Calu3 (cell line): ENCODE measurements at regions not wholly inside any gene's neighbourhood (a gene's known extent, or its start where the extent isn't known, plus 50 kb on each side); places are given as distances from the start of the nearest gene placed in this dataset.
"Not testable (repeated sequence)": the region's sequence is repeated elsewhere in the genome, so short reads cannot be mapped to it uniquely, and the experiment has no call there.

Experiments used
- BruUV-seq: library from RNA; stranded (reverse); fragments of 400-500 nt; replicated peaks from 2 replicates; lab custom pipeline; 2021; lab: Mats Ljungman, UMichigan
- CTCF ChIA-PET: fragments of 300-600 bp; sonication (Branson Sonifier 250); formaldehyde crosslinking; loops from one replicate; lab custom pipeline; 2022; ENCODE audit warnings: antibody characterized with exemption; lab: Charles Lee
- DNase-seq: peaks from one replicate; pipeline ENCODE4 v3.0.0; 2022
- H3K27ac Mint-ChIP-seq: one replicate; pipeline ENCODE4 v1.8.0; 2022; ENCODE audit warnings: mixed read lengths; ENCODE audit not compliant: unreplicated experiment
- H3K27me3 Mint-ChIP-seq: one replicate; pipeline ENCODE4 v1.8.0; 2022; ENCODE audit warnings: mixed read lengths; ENCODE audit not compliant: unreplicated experiment
- H3K36me3 Mint-ChIP-seq: one replicate; pipeline ENCODE4 v1.8.0; 2022; ENCODE audit warnings: mild to moderate bottlenecking, moderate library complexity, mixed read lengths; ENCODE audit not compliant: insufficient read depth, unreplicated experiment
- H3K4me1 Mint-ChIP-seq: one replicate; pipeline ENCODE4 v1.8.0; 2022; ENCODE audit warnings: mild to moderate bottlenecking, low read depth, mixed read lengths; ENCODE audit not compliant: unreplicated experiment
- H3K4me3 Mint-ChIP-seq: one replicate; pipeline ENCODE4 v1.8.0; 2022; ENCODE audit warnings: mild to moderate bottlenecking, low read depth, moderate library complexity, mixed read lengths; ENCODE audit not compliant: unreplicated experiment
- H3K9me3 Mint-ChIP-seq: one replicate; pipeline ENCODE4 v1.8.0; 2022; ENCODE audit warnings: low read depth, mixed read lengths; ENCODE audit not compliant: unreplicated experiment
- CTCF ChIP-seq: fragments of 200-600 bp; IDR thresholded peaks from one replicate; pipeline ENCODE4 v1.8.0; 2022; ENCODE audit warnings: antibody characterized with exemption; ENCODE audit not compliant: unreplicated experiment
- intact Hi-C: fragments of 100-400 bp; cut with micrococcal nuclease; formaldehyde crosslinking; loops from one replicate; pipeline ENCODE4 v1.10.0; 2022; ENCODE audit not compliant: unreplicated experiment

GRCh38 chr20:12090920-12091319, 173.2 kb downstream of the BTBD3 start:
- peaks cover 12% of the 10 kb centered on the region for H3K4me1 Mint-ChIP-seq
- no peaks in the 10 kb centered on the region for H3K27me3 Mint-ChIP-seq
- intact Hi-C loops: no loop called here
- no TSS peak for BruUV-seq
- H3K4me3 Mint-ChIP-seq: no peak overlapping the region
- H3K36me3 Mint-ChIP-seq: no peaks in the 10 kb centered on the region
- CTCF ChIA-PET: interaction anchor here (0.6 kb wide), 1 partner anchor 81 kb away, joined by 3 read pairs; no protein-coding TSS in a partner anchor
- no peak overlapping the region for H3K27ac Mint-ChIP-seq
- H3K9me3 Mint-ChIP-seq: no peaks in the 10 kb centered on the region
- no peak for TF ChIP-seq CTCF
- peak; percentile 4 for DNase-seq

- TF ChIP-seq CTCF: no peak
- Mint-ChIP-seq H3K27ac (no peak overlapping the region), H3K4me3 (no peak overlapping the region), H3K36me3 (no peaks in the 10 kb centered on the region), H3K9me3 (no peaks in the 10 kb centered on the region), H3K27me3 (no peaks in the 10 kb centered on the region), H3K4me1 (peaks cover 12% of the 10 kb centered on the region)
- intact Hi-C loops: no loop called here
- no peak for DNase-seq
- no TSS peak for BruUV-seq
- CTCF ChIA-PET: interaction anchor here (0.7 kb wide), 1 partner anchor 515 kb away, joined by 4 read pairs; no protein-coding TSS in a partner anchor
These were observed 175.5 kb downstream of the BTBD3 start for GRCh38 chr20:12093057-12093796.

GRCh38 chr20:12093797-12094190, 176.1 kb downstream of the BTBD3 start:
- H3K4me3 Mint-ChIP-seq, H3K9me3 Mint-ChIP-seq, H3K36me3 Mint-ChIP-seq, H3K27ac Mint-ChIP-seq, CTCF ChIA-PET, H3K27me3 Mint-ChIP-seq, BruUV-seq, intact Hi-C loops, DNase-seq: not testable (repeated sequence)
- peaks cover 12% of the 10 kb centered on the region for H3K4me1 Mint-ChIP-seq

- H3K36me3 Mint-ChIP-seq: no peaks in the 10 kb centered on the region
- H3K4me3 Mint-ChIP-seq: no peak overlapping the region
- no peaks in the 10 kb centered on the region for H3K9me3 Mint-ChIP-seq
- H3K27me3 Mint-ChIP-seq: no peaks in the 10 kb centered on the region
- CTCF ChIA-PET: no interaction called here
- H3K4me1 Mint-ChIP-seq: peaks cover 12% of the 10 kb centered on the region
- BruUV-seq: no TSS peak
- no peak for DNase-seq
- no peak overlapping the region for H3K27ac Mint-ChIP-seq
- intact Hi-C loops: no loop called here
- TF ChIP-seq CTCF: no peak
These were observed 177.7 kb downstream of the BTBD3 start for GRCh38 chr20:12095180-12095920.
